Esophagus mucosa (tissue), 1 donor: ENCODE measurements at regions not wholly inside any gene's neighbourhood (a gene's known extent, or its start where the extent isn't known, plus 50 kb on each side); places are given as distances from the start of the nearest gene placed in this dataset.
"Not testable (repeated sequence)": the region's sequence is repeated elsewhere in the genome, so short reads cannot be mapped to it uniquely, and the experiment has no call there.

Experiments used
- ATAC-seq: fragments of 200-7000 bp; cut with Tn5 transposase; one replicate; pipeline ENCODE4 v1.9.1; 2020
- donor health status: DM: yes; HTN: yes; CAD: no.

DNA sequence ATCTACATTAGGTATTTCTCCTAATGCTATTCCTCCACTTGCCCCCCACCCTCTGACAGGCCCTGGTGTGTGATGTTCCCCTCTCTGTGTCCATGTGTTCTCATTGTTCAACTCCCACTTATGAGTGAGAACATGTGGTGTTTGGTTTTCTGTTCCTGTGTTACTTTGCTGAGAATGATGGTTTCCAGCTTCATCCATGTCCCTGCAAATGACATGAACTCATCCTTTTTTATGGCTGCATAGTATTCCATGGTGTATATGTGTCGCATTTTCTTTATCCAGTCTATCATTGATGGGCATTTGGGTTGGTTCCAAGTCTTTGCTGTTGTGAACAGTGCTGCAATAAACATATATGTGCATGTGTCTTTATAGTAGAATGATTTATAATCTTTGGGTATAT lies 50.6 kb upstream of the GRHL3 start:
- not testable (repeated sequence) for ATAC-seq

DNA sequence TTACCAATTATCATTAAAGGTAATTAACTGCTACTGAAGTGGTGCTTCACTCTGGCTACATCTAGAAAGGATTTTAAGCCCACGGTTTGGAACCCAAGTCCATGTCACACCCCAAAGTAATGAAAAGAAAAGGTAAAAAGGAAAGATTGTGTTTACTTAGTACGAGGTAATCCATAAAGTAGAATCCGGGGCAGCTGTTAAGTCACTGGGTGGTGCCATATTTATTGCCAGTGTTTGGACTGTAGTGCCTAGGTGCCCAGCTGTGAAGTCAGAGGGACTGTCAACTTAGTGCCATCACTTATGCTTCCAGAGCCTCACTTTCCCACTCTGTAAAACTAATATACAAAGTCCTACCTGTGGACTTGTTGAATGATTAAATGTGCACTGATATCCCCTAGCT lies 52.2 kb upstream of the GRHL3 start:
- ATAC-seq: no peak

DNA sequence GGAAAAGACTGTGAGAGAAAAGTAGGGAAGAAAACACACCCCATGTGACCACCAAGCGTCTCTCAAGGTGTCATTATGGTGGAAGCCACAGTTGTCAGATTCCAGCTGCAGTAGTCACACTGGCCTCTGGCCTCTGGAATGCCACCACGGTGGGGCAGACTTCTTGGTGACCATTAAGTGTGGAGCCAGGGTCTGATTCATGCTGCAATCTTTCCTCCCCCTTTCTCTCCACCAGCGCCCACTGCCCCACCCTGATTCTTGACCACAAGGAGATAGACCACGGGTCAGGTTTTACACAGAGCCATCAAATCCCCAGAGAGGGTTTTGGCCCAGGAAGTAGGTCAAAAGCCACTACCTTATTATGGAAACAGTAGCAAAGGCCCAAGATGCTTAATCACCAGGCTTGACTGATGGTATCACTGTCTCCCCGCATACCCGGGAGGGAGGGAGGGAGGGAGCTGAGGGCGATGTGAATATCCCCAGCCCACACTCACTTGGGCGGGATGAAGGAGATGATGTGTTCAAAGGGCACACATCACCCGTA lies 52.7 kb upstream of the GRHL3 start:
- peak; percentile 23 for ATAC-seq

DNA sequence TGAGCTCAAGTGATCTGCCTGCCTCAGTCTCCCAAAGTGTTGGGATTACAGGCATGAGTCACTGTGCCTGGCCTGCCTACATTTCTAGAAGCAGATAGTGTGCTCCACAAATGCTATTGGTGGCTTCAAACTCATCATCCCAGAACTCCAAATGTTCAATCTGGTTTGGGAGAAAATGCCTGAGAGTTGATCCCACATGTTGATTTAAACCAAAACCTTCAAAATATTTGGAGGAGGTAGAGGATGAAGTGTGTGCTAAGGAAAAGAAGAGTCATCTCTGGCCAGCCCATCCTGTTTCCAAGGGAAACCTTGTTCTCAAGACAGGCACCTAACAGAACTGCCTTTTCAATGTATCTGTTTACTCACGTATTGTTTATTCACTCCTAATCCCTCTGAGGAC lies 55.4 kb upstream of the GRHL3 start:
- ATAC-seq: no peak

DNA sequence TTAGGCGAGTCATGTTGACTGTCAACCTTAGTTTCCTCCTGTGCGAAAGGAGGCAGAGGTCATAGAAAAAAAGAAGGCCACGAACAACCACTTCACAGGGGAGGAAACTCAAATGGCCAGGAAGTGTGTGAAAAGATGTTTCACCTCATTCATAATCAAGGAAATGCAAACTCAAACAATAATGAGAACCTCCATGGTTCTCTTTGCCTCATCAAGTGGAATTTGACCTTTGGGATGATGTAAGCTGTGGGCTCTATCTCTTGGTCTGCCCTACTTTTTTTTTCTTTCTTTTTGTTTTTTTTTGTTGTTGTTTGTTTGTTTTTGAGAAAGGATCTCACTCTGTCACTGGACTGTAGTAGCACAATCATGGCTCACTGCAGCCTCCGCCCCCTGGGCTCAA lies 55.9 kb upstream of the GRHL3 start:
- ATAC-seq: no peak

DNA sequence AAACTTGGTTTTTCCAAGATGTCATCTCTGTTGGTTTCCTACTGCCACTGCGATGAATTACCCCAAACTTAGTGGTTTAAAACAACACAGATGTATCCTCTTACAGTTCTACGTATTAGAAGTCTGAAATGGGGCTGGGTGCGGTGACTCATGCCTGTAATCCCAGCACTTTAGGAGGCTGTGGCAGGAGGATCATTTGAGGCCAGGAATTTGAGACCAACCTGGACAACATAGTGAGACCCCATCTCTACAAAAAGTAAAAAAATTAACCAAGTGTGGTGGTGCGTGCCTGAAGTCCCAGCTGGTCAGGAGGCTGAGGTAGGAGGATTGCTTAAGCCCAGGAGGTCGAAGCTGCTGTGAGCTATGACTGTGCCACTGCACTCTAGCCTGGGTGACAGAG lies 57.2 kb upstream of the GRHL3 start:
- ATAC-seq: no peak

DNA sequence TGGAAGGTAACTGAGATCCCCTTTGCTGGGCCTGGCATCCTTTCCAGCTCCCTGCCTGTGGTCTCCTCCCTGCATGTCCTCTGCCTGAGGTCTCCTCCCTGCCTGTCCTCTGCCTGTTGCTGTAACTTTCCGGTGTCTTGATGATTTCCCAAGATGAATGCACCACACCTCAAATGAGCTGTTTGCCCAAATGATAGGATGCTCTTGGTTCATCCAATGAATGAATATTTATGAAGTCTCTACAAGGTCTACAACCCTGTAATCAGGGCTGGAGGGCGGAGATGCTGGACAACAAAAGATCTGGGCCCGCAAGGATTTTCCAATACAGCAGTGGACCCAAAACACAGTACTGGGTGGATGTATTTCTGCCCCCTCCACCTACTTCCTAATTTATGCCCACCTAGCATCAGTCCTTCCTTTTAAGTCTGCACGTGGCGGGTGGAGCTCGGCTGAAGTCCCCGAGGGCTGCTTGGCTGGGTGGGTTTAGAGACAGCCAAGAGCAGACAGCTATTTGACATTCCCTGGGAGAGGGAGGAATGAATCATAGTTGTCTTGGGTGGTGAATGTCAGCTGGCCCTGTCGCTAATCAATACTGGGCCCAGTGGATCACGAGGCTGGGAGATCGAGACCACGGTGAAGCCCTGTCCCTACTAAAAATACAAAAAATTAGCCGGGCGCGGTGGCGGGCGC lies 60.3 kb upstream of the GRHL3 start:
- no peak for ATAC-seq

DNA sequence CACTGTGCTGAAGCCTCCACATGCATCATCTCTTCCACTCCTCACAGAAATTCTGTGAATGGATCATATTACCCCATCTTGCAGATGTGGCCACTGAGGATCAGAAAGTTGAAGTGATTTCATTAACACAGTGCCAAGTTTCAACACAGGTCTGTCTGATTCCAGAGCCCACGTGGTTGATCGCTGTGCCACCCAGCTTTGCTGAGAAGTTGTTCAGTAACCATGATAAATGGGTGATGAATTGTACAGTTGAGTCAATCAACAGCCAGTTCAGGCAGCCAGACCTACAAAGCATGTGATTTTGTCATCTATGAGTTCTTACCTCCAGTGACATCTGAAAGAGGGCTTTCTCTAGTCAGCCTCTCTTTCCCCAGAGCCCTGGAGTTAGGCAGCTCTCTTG lies 61.8 kb upstream of the GRHL3 start:
- ATAC-seq: peak; percentile 13

DNA sequence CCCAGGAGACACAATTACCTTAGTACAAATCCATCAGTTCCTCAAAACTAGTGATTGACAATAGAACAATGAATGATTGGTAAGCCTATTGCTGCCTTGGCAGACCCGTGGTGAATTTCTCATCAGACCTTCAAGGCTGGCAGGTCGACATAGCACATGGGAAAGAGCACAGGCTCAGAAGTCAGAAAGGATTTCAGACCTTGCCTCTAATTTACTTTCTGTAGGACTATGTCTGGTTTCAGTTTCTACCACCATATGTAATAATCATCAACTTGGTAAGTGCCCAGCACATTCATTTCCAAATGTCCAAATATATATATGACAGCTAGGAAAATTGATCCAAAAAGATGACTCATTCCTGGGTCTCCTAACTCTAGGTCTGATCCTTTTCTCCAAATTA lies 62.5 kb upstream of the GRHL3 start:
- no peak for ATAC-seq

DNA sequence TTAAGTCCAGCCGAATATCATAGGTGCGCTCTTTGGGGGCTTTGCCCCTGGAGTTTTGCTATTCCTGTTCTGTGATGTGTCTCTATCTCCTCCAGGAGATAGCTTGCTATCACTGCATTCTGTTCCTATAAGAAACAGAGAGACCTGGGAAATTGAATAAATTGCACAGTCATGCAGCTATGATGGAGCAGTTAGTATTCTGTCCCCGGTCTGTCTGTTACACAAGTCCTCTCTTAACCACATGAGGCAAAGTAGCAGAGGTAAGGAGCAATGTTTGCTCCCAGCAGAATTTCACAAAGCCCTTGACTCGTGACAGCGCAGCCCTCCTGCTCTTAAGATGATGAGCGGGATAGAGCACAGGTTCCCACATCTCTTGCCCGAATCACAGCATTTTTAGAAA lies 63.9 kb upstream of the GRHL3 start:
- no peak for ATAC-seq

DNA sequence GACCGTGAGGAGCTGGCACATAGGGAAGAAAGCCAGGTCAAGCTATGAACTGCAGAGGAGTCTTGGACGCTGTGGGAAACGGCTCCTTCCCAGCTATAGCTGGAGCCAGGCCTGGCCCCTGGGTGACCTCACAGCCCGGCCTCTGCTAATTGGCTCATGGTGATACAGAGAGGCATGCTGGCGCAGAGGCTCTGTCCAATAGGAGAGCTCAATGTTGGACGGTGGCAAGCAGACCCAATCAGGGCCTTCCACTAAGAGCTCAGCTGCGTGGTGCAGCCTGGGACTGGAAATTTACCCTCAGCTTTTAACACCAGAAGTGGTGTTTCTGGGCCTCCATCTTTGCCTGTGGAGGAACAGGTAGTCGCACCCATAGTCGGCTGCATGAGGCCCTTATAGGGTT lies 64.4 kb upstream of the GRHL3 start:
- ATAC-seq: no peak

DNA sequence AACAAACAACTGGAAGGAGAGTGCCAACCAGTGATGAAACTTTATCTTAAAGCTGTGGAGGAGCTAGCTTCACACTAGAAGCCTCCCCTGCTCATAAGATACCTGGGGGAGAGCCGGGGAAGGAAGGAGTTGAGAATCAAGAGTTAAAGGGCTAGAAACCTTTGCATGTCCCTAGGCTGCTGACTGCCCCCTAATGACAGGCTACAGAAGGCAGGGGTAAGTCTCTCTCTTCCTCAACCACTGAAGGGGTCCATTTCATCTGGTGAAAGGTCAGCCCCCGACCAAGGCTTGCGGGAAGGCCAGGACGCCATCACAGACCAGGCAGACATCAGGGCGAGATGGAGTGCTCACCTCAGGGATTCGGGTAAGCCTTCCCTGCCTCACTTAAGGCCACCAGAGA lies 65.6 kb upstream of the GRHL3 start:
- no peak for ATAC-seq

DNA sequence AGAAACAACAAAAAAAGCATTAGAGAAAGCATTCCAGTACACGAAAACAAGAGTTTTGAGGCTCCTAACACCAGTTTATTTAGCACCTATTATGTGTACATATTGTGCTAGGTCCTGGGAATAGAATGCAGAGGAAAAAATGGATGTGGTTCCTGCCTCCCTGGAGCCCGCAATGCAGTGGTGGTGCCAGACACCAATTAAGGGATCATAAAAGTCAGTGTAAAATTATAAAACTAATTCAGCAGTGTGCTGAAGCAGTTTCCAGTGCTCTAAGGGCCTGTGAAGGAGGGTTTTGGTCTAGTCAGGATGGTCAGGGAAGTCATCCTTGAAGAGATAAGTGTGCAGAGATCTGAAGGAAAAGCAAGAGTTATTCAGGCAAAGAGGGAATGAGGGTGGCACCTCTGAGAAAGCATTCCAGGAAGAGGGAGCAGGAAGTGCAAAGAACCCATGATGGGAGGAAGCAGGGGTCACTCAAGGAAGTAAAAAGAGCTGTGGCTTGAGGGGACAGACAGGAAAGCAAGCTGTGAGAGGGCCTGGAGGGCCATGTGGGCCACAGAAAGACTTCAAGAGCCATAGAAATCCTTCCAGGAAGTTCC lies 65.2 kb upstream of the IFNLR1 start:
- no peak for ATAC-seq

DNA sequence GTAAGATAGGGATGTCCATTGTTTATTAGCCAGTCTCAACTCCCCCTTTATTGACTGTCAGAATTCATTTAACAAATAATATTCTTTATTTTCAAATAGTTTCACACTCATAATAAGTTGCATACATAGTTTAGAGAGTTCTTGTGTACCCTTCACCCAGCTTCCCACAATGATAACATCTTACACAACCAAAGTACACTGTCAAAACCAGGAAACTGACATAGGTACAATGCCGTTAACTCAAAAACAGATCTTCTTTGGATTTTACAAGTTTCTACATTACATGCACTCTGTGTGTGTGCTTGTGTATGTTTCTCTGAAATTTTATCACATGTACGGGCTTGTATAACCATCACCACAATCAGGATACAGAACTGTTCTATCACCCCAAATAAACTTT lies 64.4 kb upstream of the IFNLR1 start:
- no peak for ATAC-seq

DNA sequence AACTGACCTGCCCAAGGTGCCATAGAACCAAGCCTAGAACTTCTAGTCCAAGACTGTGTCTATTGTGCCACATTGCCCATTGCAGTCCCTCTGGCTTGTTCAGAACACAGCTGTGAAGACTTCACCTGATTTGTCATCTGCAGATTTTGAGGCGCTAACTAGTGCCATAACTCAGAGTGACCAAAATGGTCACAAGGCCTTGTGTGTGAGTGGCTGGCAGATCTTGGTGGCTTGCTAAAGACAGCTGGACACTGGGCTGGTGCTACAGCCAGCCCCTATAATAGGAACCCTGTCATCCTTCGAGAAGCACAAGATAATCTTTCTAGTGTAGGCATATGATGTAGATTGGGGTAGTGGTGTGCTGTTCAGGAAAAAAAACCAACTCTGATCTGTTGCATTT lies 63.7 kb upstream of the IFNLR1 start:
- ATAC-seq: no peak

DNA sequence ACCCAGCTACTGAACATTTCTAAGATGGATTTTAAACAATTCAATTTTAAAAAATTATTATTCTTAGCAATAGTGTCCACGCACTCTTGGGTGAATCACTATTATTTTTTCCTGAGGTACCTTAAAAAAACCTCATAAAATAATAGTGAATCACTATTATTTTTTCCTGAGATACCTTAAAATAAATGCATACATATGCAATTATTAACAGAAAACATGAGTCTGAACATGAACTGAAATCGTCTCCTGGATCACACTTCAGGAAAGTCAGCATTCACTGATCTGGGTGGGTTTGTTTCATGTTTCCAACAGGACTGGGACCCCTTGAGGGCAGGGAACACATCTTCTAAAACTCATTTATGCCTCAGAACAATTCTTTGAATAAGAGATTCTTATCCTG lies 63.1 kb upstream of the IFNLR1 start:
- ATAC-seq: no peak

DNA sequence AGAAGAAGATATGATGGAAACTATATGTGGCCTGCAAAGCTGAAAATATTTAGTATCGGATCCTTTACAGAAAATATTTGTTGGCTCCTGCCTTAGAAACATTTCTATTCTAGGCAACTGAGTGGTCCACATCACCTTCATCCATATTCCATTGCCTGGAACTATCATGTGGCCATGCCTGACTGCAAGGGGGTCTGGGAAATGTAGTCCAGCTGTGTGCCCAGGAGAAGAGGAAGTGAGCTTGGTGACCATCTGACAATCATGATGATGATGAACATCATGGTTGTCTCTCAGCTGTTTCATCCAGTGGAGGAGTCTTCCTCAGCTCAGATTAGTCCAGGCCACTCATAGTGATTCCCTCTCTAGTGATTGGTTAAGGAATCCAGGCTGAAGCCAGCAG lies 61.8 kb upstream of the IFNLR1 start:
- no peak for ATAC-seq

DNA sequence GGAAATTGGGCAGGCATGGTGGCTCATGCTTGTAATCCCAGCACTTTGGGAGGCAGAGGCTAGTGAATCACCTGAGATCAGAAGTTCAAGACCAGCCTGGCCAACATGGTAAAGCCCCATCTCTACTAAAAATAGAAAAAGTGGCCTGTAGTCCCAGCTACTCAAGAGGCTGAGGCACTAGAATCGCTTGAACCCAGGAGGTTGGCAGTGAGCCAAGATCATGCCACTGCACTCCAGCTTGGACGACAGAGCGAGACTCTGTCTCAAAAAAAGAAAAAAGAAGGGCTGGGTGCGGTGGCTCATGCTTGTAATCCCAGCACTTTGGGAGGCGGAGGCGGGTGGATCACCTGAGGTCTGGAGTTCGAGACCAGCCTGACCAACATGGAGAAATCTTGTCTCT lies 60.2 kb upstream of the IFNLR1 start:
- not testable (repeated sequence) for ATAC-seq

DNA sequence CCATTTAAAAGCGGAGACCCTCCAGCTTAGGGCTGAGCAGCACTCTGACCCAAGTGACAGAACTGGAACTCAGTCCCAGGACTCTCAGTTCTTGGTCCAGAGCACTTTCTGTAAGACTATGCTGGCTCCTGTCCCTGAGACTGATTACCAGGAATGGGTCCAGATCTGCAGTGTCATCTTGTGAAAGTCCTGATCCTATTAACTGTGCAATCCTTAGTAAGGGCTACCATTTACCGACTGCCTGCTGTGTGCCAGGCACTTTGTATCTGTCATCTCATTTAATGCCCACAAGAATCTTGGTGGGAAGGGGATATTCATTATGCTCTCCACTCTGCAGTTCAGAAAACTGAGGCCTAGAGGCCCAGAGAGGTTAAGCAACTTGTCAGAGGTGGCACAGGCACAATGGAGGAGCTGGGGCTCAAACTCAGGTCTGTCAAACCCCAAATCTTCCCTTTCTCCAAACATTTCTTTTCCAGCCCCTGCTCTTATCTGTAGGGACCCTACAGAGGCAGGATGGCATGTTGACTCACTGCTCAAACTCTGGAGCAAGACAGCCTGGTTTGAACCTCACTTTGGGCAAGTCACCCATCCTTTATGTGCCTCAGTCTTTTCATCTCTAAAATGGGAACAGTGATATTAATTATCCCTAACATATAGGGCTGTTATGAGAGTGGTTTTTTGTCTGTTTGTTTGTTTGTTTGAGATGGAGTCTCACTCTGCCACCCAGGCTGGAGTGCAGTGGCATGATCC lies 57.6 kb upstream of the IFNLR1 start:
- ATAC-seq: no peak

DNA sequence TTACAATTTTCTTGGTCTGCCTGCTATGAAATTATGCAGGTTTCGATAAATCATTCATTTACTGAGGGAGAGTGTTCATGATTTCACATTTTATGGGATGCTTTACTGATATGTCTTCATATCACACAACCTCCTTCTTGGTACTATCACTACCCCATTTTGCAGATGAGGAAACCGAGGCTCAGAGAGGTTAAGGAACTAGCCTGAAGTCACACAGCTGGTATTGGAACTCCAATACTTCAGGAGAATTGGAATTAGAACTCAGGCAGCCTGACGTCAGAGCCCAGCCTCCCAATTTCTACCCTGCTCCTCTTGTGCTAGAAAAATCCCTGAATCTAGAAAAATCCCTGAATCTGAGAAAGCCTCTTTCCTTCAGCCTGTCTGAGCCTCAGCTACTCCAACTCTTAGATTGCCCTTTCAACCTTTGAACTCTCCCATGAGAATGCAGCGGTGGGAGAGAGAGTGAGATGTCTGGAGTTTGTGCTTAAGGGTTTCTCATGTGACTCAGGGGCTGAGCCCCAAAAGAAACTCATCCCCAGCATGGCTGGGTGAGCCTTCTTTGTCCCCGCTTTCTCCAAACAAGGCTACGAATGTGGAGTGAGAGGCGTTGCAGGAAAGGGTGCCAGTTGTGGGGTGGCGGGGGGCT lies 50.8 kb upstream of the IFNLR1 start:
- ATAC-seq: no peak

DNA sequence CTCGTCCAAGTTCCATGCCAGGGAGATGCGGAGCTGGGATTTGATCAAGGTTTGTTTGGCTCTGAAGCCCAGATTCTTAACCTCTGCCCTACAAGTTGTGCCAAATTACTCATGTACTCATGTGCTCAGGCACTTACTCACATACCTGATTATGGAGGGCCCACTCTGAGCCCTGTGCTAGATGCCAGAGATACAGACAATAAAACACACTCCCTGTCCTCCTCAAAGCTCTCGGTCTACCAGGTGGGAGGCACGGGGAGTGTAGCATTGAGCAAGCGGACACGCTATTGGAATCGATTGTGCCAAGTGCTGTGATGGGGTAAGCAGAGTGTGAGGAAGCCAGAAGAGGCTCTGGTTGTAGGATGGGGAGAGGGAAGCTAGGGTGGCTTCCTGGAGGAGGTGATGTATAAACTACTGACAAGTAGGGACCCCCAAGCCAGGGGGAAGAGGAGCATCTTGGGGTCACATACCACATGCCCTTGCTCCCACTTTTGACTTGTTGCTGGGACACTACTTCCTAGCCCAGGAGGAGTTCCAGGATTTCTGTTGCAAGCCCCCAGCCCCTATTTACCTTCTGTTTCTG lies 49.8 kb upstream of the IFNLR1 start:
- ATAC-seq: peak; percentile 91
